HUES64 (cell line): ENCODE measurements at regions not wholly inside any gene's neighbourhood (a gene's known extent, or its start where the extent isn't known, plus 50 kb on each side); places are given as distances from the start of the nearest gene placed in this dataset.

Source experiments
- H3K27ac ChIP-seq: 2 replicates; pipeline ENCODE4 v1.7.0; 2013; ENCODE audit warnings: low read depth, low read length, inconsistent platforms
- H3K27me3 ChIP-seq: 2 replicates; pipeline ENCODE4 v1.6.1; 2013; ENCODE audit warnings: mild to moderate bottlenecking, low read length; ENCODE audit not compliant: insufficient read depth
- H3K36me3 ChIP-seq: 2 replicates; pipeline ENCODE4 v1.6.1; 2013; ENCODE audit warnings: mild to moderate bottlenecking, low read length; ENCODE audit not compliant: insufficient read depth
- H3K4me1 ChIP-seq: 2 replicates; pipeline ENCODE4 v1.6.1; 2013; ENCODE audit warnings: mild to moderate bottlenecking, low read length, moderate library complexity; ENCODE audit not compliant: insufficient read depth
- H3K4me3 ChIP-seq: 2 replicates; pipeline ENCODE4 v1.5.1; 2013; ENCODE audit warnings: mild to moderate bottlenecking, low read length, moderate library complexity
- H3K9ac ChIP-seq: 2 replicates; pipeline ENCODE4 v1.6.1; 2013; ENCODE audit warnings: mild to moderate bottlenecking, low read depth, low read length
- H3K9me3 ChIP-seq: 2 replicates; pipeline ENCODE4 v1.6.1; 2013; ENCODE audit warnings: low read depth, low read length; ENCODE audit not compliant: insufficient read depth
- WGBS: fragments of 150-250, 120-280 bp; methylation state at CpG from one replicate; pipeline ENCODE4 v1.1.7; 2013; ENCODE audit warnings: missing lambda C conversion rate; 5-methylcytosine and 5-hydroxymethylcytosine counted together

DNA sequence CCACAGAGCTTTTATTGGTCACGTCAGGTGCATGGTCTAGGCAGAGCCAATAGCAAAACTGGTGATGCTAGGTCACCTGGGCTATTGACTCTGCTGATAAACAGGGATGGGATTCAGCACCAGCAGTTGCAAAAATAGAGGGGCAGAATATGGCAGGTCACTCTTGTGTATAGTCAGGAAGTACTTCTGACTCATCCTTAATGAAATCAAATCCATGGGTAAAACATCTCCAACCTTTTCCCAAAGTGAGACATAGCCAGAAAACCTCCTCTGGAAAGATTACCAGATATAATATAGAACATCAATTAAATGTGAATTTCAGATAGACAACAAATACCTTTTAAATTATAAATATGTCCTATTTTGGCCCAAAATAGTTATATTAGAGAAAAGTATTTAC lies 383.2 kb downstream of the METTL15 start:
- Histone ChIP-seq H3K4me3 (no peak overlapping the region), H3K36me3 (no peaks in the 10 kb centered on the region), H3K9me3 (no peaks in the 10 kb centered on the region), H3K4me1 (no peaks in the 10 kb centered on the region), H3K9ac (no peak overlapping the region), H3K27me3 (no peaks in the 10 kb centered on the region), H3K27ac (no peak overlapping the region)
- 85% methylated on average over 1 of the region's 1 CpG for WGBS

- H3K9me3 ChIP-seq: no peaks in the 10 kb centered on the region
- H3K27me3 ChIP-seq: no peaks in the 10 kb centered on the region
- no peaks in the 10 kb centered on the region for H3K4me1 ChIP-seq
- H3K4me3 ChIP-seq: no peak overlapping the region
- no peak overlapping the region for H3K27ac ChIP-seq
- no peaks in the 10 kb centered on the region for H3K36me3 ChIP-seq
- H3K9ac ChIP-seq: no peak overlapping the region
Measured at GRCh38 chr11:28490773-28491382, 382.7 kb downstream of the METTL15 start.

- no peaks in the 10 kb centered on the region for H3K36me3 ChIP-seq
- no peak overlapping the region for H3K27ac ChIP-seq
- H3K9ac ChIP-seq: no peak overlapping the region
- H3K9me3 ChIP-seq: no peaks in the 10 kb centered on the region
- 77% methylated on average over 1 of the region's 1 CpG for WGBS
- no peaks in the 10 kb centered on the region for H3K27me3 ChIP-seq
- H3K4me3 ChIP-seq: no peak overlapping the region
- no peaks in the 10 kb centered on the region for H3K4me1 ChIP-seq
Measured at GRCh38 chr11:28488336-28488735, 380.1 kb downstream of the METTL15 start.

DNA sequence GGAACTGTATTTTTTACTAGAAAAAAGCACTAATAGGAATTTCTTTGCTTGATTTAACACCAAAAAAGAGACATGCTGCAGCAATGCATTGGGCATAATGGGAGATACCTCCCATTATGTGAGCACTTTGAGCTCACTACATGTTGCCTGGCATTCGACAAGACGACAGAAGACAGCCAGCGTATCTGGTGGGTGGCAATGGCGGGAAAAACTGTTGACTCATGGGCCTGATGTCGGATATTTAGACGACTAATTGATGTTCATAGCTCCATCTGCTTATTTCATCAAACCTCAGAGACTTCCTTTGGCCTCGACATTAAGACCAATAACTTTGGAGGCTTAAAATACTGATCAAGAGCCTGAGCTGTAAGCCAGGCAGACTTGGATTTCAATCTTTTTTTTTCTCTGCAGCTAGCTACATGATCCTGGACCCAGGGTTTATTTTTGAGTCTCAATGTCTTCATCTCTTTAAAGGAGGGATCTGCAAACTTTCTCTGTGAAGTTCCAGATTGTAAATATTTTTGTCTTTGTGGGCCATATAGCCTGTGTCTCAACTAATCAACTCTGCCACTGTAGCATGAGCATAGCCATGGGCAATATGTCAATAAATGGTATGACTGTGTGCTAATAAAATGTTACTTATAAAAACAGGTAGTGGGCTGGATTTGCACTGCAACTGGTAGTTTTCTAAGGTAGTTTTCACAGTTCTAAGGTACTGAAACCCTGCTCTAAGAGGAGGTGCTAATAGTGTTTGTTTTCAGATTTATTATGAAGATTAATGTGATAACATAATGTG lies 375.1 kb downstream of the METTL15 start:
- no peaks in the 10 kb centered on the region for H3K36me3 ChIP-seq
- H3K4me1 ChIP-seq: no peaks in the 10 kb centered on the region
- H3K9ac ChIP-seq: no peak overlapping the region
- no peak overlapping the region for H3K27ac ChIP-seq
- no peak overlapping the region for H3K4me3 ChIP-seq
- H3K9me3 ChIP-seq: no peaks in the 10 kb centered on the region
- 95% methylated on average over 7 of the region's 7 CpGs for WGBS
- no peaks in the 10 kb centered on the region for H3K27me3 ChIP-seq

DNA sequence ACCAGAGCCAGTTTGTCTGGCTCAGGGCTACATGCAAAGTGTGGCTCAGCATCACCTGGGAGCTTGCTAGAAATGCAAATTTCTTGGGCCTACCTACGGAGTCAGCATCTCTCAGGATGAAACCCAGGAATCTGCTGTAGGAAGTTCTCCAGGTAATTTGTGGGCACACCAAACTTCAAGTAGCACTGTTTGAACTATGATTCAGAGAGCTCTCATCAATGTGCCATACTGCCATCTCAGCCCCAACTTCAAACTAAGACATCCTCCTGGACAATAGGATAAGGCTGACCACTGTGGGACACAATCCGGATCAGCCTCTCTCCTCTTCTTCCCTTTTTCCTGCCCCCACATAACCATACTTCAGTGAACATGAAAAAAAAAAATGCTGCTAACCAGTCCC lies 374.5 kb downstream of the METTL15 start:
- Histone ChIP-seq H3K36me3 (no peaks in the 10 kb centered on the region), H3K9me3 (no peaks in the 10 kb centered on the region), H3K4me3 (no peak overlapping the region), H3K27me3 (no peaks in the 10 kb centered on the region), H3K4me1 (no peaks in the 10 kb centered on the region), H3K9ac (no peak overlapping the region), H3K27ac (no peak overlapping the region)
- WGBS: 83% methylated on average over 2 of the region's 2 CpGs

DNA sequence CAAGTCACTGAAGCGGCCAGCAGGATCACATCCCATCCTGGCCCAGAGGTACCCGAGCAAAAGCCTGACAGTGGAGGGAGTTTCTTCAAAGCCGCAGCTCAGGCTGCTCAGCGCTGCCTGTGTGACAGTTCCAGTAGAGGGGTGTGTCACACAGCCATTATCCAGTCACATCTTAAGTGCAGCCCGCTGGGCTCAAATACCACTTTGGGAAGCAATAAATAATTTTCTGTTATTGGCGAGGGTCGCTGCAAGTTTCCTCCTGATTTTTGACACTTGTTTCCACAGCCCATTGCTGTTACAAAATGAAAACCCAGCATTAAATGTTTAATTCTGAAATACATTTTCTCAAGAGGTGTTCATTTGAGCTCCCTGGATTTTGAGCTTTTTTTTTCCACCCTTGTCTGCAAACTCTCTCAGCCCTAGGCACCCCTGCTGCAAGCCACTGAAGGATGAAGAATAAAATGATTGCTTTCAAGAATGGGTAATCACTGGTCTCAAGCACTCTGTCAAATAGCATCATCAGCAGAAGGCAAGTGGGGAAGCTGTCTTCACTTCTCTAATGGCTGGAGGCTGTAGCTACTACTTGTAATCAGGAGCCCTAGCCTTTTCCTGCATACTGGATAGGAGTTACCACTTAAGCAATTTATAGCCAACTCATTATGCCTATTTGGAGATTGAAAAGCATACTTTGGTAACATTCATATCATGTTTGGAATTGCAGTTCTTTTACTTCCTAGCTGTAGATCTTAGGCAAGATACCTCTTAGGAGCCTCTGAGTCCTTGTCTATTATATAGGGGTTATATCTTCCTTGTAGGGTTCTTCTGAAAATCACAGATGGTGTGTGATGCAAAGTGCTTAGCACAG lies 373.7 kb downstream of the METTL15 start:
- no peaks in the 10 kb centered on the region for H3K27me3 ChIP-seq
- H3K4me1 ChIP-seq: no peaks in the 10 kb centered on the region
- WGBS: 91% methylated on average over 7 of the region's 7 CpGs

DNA sequence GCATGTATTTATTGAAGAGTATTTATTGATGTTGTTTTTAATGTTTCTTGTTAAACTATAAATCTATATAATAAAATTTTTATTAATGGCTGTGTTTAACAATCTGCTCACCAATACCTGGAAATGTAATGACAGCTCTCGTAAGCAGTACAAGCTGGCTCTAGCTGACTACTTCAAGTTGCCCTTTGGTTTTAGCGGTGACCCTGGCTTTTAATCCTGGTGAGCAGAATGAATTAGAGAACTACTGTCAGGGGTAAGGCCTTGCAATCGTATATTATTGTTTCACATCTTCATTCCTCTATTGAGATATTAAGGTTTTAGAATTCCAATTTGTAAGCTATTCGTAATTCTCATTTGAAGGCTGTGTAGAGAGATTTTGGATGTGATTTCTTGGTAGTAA lies 372.2 kb downstream of the METTL15 start:
- Histone ChIP-seq H3K27ac (no peak overlapping the region), H3K27me3 (no peaks in the 10 kb centered on the region), H3K9ac (no peak overlapping the region), H3K4me1 (no peaks in the 10 kb centered on the region), H3K36me3 (no peaks in the 10 kb centered on the region), H3K9me3 (no peaks in the 10 kb centered on the region), H3K4me3 (no peak overlapping the region)
- 91% methylated on average over 3 of the region's 4 CpGs for WGBS

More for the DNA sequence above, 373.7 kb downstream of the METTL15 start:
- no peak overlapping the region for H3K27ac ChIP-seq
- H3K36me3 ChIP-seq: no peaks in the 10 kb centered on the region
- H3K9ac ChIP-seq: no peak overlapping the region
- no peak overlapping the region for H3K4me3 ChIP-seq
- H3K9me3 ChIP-seq: no peaks in the 10 kb centered on the region

DNA sequence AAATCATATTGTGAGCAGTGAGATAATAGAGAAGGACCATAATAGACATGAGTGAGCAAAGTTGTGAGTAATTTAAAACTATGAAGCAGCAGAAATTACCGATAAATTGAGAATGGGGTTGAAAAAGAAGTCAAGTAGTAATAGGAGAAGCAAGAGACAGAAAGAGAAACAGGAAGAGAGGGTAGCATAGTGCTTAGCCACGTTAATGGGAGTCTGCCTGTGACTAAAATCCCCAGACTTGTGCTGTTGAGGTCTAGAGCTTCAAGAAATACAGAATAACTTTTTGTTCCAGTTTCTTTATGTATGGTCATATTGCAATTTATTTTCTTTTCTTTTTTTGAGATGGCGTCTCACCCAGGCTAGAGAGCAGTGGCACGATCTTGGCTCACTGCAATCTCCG lies 368.7 kb downstream of the METTL15 start:
- WGBS: 94% methylated on average over 5 of the region's 5 CpGs
- H3K9ac ChIP-seq: no peak overlapping the region
- no peak overlapping the region for H3K27ac ChIP-seq
- H3K36me3 ChIP-seq: no peaks in the 10 kb centered on the region
- H3K27me3 ChIP-seq: no peaks in the 10 kb centered on the region
- H3K4me3 ChIP-seq: no peak overlapping the region
- 0 out of 2 replicates have a peak, but pooled peaks cover 4% of the 10 kb centered on the region for H3K4me1 ChIP-seq
- no peaks in the 10 kb centered on the region for H3K9me3 ChIP-seq

GRCh38 chr11:28476049-28476448 lies 367.9 kb downstream of the METTL15 start:
- 38% methylated on average over 2 of the region's 3 CpGs for WGBS
- Histone ChIP-seq H3K27me3 (no peaks in the 10 kb centered on the region), H3K9me3 (no peaks in the 10 kb centered on the region), H3K4me1 (0 out of 2 replicates have a peak, but pooled peaks cover 4% of the 10 kb centered on the region), H3K4me3 (no peak overlapping the region), H3K27ac (no peak overlapping the region), H3K9ac (no peak overlapping the region), H3K36me3 (no peaks in the 10 kb centered on the region)

DNA sequence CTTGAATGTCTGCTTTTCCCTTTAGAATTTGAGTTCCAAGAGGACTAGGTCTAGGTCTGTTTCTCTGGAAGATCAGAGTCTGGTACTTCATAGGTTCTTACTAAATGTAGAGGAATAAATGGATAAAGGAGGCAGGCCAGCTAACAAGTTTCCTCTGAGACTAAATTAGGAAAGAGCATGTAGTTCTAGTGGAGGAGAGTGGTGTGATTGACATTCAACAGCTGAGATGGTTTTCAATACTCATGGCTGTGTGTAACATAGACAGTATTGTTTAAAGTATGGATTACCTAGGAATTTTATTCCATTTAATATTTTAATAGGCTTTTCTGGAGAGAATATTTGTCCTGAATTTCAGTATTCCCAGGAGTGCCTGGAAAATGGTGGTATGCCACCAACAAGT lies 364.7 kb downstream of the METTL15 start:
- H3K27me3 ChIP-seq: no peaks in the 10 kb centered on the region
- 0 out of 2 replicates have a peak, but pooled peaks cover 4% of the 10 kb centered on the region for H3K4me1 ChIP-seq
- no peak overlapping the region for H3K4me3 ChIP-seq
- H3K36me3 ChIP-seq: no peaks in the 10 kb centered on the region
- no peak overlapping the region for H3K27ac ChIP-seq
- H3K9ac ChIP-seq: no peak overlapping the region
- H3K9me3 ChIP-seq: no peaks in the 10 kb centered on the region

DNA sequence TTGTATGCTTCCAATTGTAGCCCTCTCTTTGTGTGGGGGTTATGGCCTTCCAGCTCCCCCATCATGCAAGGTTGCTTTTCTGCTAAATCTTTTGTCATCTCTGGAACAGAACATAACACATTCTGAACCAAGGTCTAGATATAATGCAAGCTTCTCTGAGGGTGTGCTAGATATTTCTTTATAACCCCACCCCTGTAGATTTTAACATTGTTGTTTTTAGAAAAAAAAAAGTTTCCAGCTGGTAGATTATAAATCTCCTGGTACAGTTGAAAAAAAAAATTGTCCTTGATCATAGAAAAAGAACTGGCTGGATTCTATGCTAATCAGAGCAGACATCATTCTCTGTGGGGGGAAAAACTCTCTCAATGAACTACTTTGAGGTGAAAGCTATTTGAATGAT lies 363.3 kb downstream of the METTL15 start:
- Histone ChIP-seq H3K4me3 (no peak overlapping the region), H3K27ac (no peak overlapping the region), H3K9ac (no peak overlapping the region), H3K9me3 (no peaks in the 10 kb centered on the region), H3K27me3 (no peaks in the 10 kb centered on the region), H3K36me3 (no peaks in the 10 kb centered on the region), H3K4me1 (0 out of 2 replicates have a peak, but pooled peaks cover 4% of the 10 kb centered on the region)
